Islet precursor cell (in vitro differentiated cells): ENCODE measurements at regions not wholly inside any gene's neighbourhood (a gene's known extent, or its start where the extent isn't known, plus 50 kb on each side); places are given as distances from the start of the nearest gene placed in this dataset.

Source experiments
- DNase-seq: peaks from one replicate; pipeline ENCODE4 v3.0.0-alpha.2; 2018

DNA sequence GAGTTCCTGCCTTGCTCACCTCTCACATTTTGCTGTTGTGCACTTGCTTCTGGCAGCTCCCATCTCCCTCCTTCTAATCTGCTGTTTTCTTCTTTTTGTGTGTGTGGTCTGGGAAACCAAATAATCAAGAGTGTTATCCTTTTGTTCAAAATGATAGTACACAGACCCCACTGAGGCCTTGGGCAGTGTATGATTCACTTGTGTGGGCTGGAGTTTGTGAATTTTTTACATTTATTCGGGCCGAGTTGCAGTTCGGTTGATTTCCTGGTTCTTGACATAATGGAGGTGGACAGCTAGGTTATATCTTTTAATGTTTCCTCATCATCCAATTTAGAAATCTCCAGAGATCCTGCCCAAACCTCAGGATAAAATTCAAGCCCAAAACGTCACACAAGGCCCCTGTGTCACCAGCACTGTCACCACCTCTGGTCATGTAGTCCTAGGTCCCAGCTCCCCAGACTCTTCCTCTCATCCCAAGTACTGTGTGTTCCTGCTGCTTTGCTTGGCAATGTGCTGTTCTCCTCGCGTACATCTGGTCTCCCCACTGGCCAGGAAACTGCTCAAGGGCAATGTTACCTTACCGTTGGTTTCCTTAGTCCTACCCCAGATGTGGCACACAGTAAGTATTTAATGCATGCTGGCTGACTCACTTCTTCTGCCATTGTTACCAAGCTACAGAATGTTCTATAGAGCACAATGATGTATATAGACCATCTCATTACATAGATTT, 55.7 kb upstream of the PHACTR2 start:
- DNase-seq: no peak

DNA sequence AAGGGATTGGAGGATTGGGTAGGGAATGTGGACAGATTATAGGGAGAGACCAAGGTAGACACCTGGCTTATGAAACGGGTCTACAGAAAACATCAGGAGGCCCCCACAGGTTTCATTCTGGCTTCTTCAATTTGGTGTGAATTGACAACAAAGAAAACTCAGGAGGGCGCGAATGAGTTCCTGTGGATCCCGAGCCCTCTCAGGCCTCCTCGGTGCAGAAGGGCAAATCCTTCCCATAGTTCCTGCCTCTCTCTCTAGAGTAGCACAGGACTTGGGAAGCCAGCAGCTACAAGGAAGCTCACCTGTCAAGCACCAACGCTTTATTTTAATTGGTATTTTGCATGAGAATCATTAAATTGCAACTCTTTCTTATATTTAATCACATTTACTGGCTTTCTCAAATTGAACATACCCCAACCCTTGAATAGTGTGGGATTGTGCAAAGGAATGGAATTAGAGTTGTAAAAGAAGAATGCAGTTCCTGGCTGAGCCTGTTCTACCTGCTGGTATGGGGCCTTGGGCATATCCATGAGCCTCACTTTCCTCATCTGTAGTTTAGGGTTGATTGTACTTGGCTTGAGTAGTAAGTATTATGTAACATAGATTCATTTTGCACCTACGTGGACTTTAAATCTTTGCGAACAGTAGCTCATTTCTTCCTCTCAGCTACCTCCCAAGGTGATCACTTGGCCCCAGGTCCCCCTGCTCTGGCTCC, 56.4 kb upstream of the PHACTR2 start:
- DNase-seq: no peak

DNA sequence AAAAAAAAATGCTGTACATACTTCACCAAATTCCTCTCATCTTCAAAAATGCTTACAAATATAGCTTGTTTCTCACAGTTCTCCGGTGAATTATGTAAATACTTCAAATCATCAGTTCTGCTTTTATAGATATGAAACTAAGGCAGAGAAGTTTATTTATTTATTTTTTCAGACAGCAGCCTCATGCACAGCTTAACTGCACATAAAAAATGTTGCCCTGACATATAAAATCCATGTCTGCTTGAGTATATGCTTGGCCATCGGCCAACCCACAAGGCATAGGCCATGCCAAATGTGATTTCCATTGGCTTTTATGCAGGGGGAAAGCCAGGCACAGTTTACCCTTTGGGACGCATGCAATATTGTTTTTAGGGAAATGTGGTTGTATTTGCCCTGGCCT, 57.3 kb upstream of the PHACTR2 start:
- no peak for DNase-seq

DNA sequence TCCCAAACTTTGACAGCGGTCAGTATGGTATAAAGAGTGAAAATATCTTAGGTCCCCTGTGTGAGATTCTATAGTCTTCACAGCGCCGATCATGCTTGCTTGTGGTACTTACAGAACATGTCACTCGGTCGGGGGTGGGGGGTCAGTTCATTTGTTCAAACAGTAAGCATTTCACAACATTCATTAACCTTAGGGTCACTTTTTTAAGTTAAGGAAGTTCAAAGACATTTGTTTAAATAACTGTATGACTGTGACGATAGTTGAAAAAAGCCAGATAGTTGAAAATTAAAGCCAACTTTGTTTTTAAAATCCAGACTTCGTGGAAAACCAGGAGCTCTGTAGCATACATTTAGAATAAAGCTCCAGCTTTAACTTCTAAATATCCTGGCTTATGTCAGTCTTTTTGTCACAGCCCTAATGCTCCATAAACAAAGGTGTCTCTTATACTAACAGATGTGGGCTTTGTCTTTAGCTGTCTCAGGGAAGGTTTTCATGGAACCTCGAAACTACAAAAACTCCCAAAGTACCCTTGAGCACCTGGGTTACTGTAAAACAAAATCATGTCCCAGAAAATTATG, 57.9 kb upstream of the PHACTR2 start:
- no peak for DNase-seq

DNA sequence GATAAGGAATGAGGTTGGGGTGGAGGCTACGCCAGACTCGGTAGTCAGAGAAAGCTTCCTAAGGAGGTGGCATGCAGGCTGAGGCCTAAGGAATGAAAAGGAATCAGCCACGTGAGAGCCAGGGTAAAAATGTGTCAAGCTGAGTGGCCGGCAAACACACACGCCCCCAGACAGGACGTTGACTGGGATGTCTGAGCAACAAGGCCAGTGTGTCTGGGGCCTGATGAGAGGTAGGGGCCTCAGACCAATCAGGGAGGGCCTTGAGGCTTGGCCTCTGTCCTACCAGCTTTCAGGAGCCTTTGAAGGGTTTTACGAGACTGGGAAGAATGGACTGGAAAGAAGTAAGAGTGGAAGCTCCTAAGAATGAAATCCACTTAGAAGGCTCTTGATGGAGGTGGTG, 61.0 kb upstream of the PHACTR2 start:
- DNase-seq: peak; percentile 65

DNA sequence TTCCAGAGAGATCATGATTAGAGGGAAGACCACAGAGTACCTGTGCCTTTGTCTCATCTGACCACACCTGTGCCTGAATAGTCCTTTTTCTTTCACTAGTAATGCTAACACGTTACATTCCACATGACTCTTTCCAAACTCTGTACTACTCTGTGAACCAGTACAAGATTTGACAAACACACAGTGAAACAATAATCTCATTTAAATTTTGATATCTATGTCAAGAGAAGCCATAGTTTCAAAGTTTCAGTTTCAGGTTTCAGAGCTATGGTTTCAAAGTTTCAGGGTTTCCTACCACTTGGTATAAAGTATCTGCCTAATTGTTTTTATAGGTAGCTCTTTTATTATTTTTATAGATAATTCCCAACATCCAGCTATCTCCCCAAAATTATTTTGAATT, 62.0 kb upstream of the PHACTR2 start:
- no peak for DNase-seq

DNA sequence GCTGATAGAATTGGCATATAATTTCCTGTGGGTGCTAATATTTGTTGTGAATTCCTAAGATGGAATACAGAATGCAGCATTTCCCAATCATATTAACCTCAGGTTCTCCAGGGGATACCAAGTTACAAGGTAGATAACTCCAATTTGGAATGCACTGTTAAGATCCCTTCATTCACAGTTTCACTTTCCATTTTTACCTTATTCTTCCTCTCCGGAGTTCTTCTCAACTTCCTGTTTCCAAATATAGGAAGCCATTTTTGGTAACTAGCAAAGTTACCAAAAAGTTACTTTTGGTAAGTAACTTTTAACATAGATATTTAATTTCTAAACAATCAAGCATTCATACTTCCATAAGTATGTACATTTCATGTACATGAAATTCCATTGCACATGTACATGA, 63.5 kb upstream of the PHACTR2 start:
- DNase-seq: no peak

DNA sequence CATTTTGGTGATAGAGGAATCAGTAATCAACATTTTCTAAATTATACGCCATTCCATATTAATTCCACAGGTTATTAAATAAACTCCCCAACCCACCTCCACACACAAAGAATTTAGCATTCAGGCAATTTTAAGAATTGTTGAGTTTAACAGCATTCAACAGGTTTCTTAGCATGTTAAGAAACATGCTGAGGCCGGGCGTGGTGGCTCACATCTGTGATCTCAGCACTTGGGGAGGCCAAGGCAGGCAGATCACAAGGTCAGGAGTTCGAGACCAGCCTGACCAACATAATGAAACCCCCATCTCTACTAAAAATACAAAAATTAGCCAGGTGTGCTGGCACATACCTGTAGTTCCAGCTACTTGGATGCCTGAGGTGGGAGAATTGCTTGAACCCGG, 64.0 kb upstream of the PHACTR2 start:
- DNase-seq: no peak

DNA sequence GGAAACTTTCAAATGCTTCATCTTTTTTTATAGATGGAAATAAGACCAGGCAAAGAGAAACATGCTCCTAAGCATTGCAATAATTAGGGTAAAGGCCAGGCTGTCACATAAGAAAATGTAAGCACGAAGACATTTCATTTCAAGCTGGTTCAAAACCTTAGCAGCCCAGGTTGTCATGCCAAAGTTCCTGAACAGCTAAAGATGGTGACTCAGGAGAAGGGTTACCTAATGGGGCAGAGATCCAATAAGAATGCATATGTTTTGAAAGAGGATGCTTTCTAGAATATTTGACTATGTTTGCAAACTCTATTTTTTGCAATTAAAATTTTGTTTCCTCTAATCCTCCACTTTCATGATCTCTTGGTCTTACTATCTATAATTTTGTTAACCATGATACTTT, 65.6 kb upstream of the PHACTR2 start:
- DNase-seq: no peak

DNA sequence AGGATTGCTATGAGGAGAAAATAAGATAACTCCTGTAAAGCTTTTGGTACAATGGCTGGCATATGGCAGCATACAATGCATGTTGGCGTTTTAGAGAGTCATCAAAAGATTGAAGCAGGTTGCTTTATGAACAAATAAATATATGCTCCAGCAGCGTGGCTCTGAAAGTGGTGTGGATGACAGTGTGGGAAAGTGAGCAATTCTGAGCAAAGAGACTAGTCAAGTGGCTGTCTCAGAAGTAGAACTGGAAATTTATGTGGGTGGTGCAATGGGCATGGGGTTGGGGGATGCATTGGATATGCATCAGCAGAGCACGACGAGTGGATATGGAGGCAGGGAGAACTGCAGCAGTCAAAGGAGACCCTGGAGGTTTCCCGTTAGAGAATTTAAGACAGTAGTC, 66.2 kb upstream of the PHACTR2 start:
- no peak for DNase-seq

DNA sequence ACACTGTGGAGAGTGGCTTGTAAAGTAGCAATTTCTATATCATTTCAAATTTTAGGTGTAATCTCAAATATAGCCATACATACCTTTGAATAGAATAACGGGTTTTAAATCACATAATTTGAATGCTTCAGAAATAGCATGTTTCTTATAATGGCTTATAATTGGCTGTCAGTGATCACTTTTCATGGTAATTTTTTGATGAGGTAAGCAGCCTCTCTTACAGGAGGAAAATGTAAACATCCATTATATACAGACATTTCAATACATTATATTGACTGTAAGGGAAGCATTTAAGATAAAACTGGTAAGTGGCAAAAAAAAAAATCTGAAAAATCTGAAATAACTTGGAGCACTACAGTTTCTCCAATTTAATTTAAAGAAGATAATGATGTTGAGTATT, 67.8 kb upstream of the PHACTR2 start:
- no peak for DNase-seq

DNA sequence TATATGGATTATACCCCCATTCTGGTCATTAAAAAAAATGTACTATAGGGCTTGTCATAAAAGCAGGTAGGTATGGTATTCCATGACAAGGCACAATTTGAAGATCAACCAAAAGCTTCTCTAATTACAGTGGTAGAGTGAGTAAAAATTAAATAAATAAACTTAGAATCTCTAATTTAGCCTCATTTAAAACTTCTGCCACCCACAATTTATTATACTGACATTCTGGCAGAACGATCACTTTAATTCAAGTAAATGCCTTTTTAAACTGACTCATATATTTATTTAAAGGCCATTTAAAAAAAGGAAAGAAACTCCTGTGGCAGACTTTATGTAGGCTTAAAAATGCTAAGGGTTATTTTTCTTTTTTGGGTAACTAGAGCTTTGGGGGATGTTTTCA, 68.3 kb upstream of the PHACTR2 start:
- no peak for DNase-seq

DNA sequence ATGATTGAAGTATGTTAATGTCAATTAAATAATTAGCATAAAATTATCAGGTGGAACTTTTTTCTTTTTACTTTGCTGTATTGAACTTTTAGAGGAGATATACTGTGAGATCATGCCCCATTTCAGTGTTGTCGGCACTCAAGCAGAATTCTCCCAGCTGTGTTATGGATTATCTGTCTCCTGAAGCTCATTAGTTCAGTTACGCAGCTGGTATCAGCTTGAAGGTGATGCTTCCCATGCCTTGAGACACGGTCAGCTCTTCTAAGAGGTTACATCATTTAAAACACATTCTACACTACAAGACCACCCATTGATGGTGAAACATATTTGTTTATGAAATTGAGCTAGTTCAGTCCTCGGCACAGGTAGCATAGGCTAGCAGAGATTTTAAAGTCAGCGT, 68.9 kb upstream of the PHACTR2 start:
- DNase-seq: no peak

DNA sequence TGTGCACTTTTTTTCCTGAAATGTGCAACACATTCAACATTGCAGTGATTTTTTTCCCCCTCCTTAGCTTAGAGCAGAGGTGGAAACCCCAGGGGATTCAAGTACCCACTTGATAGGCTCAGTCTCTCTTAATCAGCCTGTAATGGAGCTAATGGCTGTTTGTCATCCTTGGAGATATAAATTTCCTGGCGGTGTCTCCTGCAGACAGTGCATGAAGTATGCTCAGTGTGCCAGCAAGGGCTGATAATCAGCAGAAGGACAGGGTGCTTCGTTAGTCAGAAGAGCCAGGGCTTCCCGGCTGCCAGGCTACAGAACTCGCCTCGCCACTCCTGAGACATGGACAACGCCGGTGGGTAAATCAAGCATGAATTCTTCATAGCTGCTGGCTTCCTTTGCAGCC, 69.8 kb upstream of the PHACTR2 start:
- no peak for DNase-seq

DNA sequence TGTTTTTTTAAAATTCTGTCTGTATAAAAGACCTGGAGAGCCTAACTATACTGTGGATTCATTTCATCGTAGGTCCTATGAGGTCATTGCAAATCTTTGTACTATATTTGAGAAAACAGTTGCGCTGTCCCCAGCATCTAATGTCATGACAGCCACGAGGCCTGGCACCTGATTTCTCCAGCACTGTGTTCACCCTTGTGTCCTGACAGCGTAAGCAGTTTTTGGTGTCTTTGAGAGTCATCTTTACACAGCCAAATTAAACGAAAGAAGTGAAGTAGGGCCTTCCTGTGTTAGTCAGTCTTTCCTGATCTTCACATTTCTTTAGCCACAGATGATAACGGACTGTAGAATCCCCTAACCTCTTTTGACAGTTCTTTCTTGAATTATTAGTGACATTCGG, 70.6 kb upstream of the PHACTR2 start:
- no peak for DNase-seq

DNA sequence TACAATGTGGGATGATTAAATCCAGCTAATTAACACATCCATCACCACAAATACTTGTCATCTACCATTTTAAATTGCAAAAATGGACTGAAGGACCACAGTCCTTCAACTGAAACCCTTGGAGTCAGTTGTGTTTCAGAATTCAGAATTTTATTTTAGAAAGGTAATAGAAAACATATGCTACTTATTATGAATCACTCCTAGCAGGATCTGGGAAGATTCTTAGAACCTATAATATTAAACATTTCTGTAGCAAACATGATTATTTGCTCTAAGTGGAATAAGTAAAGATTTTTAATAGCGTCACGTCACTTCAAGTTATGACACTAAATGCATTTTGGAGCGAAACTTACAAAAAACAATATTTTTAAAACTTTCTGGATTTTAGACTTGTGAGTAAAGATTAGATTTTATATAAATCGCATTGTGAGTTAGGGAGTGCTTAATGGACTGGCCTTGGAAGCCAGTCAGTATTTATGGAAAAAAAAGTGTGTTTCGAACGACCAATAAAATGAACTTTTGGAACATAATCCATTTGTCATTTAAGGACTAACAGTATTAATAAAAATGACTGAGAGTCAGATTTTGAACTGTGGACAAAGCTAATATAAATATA, 71.8 kb upstream of the PHACTR2 start:
- no peak for DNase-seq

DNA sequence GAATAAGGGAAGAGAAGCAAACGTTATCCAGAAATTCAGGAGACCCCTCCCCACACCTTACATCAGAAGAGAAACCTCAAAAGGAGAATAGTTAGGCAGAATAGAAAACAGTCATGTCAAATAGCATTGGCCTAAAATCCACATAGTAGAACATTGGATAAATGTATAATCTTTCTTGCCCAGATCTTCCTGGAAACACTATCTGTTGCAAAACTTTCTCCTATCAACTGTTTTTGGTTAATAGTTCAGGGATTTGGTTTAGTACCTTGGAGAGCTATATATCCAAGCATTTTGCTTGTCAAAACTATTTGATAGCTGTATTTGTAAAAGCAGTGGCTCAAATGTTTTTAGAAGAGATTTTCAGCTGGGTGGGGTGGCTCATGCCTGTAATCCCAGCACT, 74.3 kb upstream of the PHACTR2 start:
- no peak for DNase-seq

DNA sequence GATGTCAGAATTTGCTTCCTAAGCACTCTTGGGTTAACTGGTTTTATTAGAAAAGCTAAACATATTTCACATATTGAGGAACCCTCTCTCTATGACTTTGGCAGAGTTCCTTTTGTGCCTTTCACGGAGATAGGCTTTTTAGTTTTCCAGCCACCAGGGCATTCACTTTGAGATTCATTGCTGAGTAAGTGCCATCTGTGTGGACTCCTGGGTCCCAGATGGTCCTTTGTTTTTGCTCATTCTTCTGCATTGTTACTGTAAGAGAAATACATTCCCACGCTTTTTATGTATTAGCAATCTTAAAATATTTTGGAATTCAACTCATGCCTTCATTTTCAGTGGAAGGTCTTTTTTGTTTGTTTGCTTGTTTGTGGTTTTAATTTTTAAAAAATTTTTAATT, 76.3 kb upstream of the PHACTR2 start:
- DNase-seq: no peak

DNA sequence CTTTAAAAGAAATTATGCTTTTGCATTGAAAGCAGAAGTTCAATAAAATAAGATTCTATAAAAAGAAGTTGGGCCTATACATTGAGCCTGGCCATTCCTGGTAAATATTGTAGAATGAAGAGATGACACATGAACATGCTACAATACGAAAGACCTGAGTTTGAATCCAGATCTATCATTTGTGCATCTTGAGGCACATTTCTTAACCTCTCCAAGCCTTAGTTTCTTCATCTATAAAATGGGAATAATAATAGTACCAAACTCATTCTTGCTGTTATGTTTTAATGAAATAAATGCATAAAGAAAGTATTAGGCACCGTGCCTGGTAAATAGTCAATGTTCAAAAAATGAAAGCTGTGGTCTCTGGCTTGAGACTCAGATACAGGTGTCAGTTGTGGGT, 76.9 kb upstream of the PHACTR2 start:
- no peak for DNase-seq

DNA sequence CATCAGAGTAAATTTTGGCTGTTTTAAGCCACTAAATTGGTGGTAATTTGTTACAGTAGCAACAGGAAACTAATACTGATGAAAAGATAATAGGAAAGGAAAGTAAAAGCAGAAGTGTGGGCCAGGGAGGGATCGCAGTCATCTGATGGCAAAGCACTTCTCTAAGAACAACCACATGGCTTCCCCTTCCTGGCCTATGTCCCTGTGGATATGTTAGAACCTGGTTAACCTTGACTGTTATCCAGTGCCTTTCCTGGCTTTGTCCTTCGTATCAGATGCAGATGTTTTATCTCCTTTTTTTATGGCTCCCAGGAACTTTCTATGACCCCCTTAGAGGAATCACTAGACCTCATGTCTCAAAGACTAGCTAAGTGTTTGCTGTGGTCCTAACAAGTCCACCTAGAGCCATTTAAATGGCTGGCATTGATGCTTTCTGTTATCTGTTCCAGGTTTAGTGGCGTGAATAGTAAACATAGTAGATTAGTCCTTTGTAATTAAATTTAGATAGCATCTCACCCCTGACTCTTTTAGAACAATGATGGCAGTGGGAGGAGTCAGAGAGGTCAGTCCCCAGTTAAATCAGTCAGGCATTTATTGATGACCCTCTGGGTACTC, 79.2 kb upstream of the PHACTR2 start:
- no peak for DNase-seq

DNA sequence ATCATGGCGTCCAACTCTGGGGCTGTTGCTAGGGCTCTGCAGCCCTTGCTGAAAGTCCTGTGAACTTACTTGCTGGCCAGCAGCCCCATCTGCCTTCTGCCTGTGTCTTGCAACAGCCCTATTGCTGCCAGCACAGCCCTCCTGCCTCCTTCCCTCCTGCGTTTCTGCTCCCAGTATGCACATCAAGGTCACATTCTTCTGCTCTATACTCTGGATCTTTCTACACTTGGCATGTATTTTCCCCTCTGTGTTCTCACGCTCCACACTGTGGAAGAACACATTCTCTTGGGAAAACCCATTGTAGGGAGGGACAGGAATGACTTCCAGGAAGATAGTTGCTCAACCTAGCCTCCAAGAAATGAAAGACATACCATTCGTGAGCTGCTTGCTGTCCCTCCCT, 80.9 kb upstream of the PHACTR2 start:
- DNase-seq: no peak

DNA sequence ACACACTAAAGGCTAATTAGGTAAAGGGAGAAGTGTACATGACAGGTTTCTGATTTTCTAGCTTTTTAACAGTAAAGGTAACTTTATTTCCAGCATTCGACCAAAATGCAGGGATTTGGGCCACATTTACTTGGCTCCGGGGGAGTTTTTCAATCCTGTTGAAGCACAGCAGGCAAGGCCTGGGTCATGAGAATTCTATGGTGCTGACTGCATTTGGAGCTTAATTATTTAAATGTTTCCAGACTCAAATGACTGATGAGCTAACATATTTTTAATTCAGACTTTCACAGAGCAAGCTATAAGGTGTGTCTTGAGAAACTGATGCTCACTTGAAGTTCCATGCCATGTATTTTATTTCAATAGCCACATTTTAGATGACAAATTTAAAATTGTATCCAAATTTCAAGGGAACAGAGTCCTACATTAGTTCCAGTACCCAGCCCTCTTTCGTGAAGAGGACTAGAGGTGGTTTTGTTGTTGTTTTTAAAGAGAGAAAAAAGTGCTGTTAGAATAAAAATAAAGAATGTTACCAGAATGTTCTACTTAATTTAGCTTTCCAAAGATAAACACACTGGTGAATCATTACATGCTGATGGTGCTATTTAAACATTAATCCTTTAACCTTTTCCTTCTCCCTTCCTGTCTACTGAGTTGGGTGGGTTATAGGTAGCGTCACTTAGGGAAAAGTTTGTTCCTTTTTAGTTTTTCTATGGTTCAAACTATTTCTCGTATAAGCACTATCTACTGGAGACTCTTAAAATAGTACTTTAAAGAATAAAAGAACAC, 82.3 kb upstream of the PHACTR2 start:
- no peak for DNase-seq

DNA sequence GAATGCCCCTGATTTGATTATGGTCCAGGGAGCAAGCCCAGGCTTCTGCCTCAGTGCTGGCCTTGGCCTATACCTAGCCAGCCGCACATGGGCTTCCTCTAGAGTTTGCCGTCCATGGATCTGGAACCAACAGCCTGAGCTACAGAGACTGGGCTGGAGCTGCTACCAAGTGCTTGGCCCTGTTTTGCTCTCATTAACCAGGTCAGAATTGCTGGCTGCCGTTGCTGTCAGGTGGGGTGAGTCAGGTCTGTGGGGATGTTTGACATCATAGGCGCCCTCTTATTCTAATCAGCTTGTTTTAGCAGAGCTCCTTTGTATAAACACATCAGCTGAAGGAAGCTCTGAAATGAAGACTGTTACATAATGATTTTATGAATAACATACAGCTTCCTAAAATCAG, 83.1 kb upstream of the PHACTR2 start:
- DNase-seq: peak; percentile 60
